Heart left ventricle (tissue), 13 donors: ENCODE measurements at regions not wholly inside any gene's neighbourhood (a gene's known extent, or its start where the extent isn't known, plus 50 kb on each side); places are given as distances from the start of the nearest gene placed in this dataset.

ENCODE experiments used
- CTCF ChIP-seq, 12 donors: fragments of 200-600 bp; sonication (generic) in 4 of 12; IDR thresholded peaks; one replicate each; pipeline versions ENCODE4 v1.5.0 to v1.8.0; 2018 to 2022; ENCODE audit warnings: antibody characterized with exemption in 12 of 12, mild to moderate bottlenecking in 5 of 12
- POLR2A ChIP-seq, 2 donors: fragments of 450-650 bp; IDR thresholded peaks; one replicate each; pipeline ENCODE4 v1.6.1; 2017; ENCODE audit warnings: antibody characterized with exemption in 2 of 2, mild to moderate bottlenecking in 2 of 2, moderate library complexity in 2 of 2
- donor health status: ischemic (EF 13 %, LVEDD 7.1; RV severe dilation, severe dysfunction).
- donor health status: DM: no; HTN: yes; CAD: no.
- donor health status: DM: no; HTN: no; CAD: no.
- donor health status: ischemic (EF 25% LVEDD 6.9; RV normal size, moderate dysfunction).
- donor health status: ischemic (EF 25% LVEDD 5.7; RV mildly dilated, moderate dysfunction).
- donor health status: ischemic (EF 35%, LVEDD 5.7; RV mildly dilated, moderate dysfunction).
- donor health status: nonischemic (EF 11% LVEDD 7.7; RV severe dilation, severe dysfunction).
- donor health status: DM: yes; HTN: yes; CAD: no.
- donor health status: PGD.
- donor health status: ischemic (EF 29% LVEDD 5.4; RV normal size, mild dysfunction).
- donor health status: nonischemic (EF 23%, LVEDD 6.1; RV moderate dilation, normal function).

- TF ChIP-seq CTCF (IDR thresholded peaks at IDR 0.05) (no peak), POLR2A (IDR thresholded peaks at IDR 0.05) (no peak)
Observed at GRCh38 chr4:101655005-101655404, 135.5 kb upstream of the BANK1 start.
